ENCODE measurements at regions not wholly inside any gene's neighbourhood (a gene's known extent, or its start where the extent isn't known, plus 50 kb on each side); places are given as distances from the start of the nearest gene placed in this dataset.

- H3K4me1 Mint-ChIP-seq (ENCODE audit: low read depth, unreplicated experiment), result peaks cover 45% of the 10 kb centered on the region
- BruUV-seq (replicated peaks), result no TSS peak
- H3K36me3 Mint-ChIP-seq (ENCODE audit: insufficient read depth, unreplicated experiment), result peaks cover 10% of the 10 kb centered on the region
- H3K27ac Mint-ChIP-seq (ENCODE audit: unreplicated experiment), result peak overlapping the region; percentile 92
- H3K4me3 Mint-ChIP-seq (ENCODE audit: low read depth, unreplicated experiment), result peak overlapping the region; percentile 48
- H3K9me3 Mint-ChIP-seq (ENCODE audit: low read depth, unreplicated experiment), result peaks cover 9% of the 10 kb centered on the region
- TF ChIP-seq CTCF (IDR thresholded peaks at IDR 0.05; ENCODE audit: unreplicated experiment), result no peak
- peak; percentile 75 for DNase-seq
- H3K27me3 Mint-ChIP-seq (ENCODE audit: unreplicated experiment), result no peaks in the 10 kb centered on the region
- CTCF ChIA-PET, result interaction anchor here (0.6 to 1.0 kb wide), 3 partner anchors 47 to 94 kb away, joined by 3 read pairs; no protein-coding TSS in a partner anchor
- intact Hi-C loops (cut with micrococcal nuclease; ENCODE audit: unreplicated experiment), result loop anchor here (2.0 to 10.0 kb wide), 4 partner anchors 70 to 186 kb away; partner anchors contain the start of gene MTCL1
These were observed 185.7 kb downstream of the MTCL1 start for GRCh38 chr18:8890957-8891464.

GRCh38 chr18:8893221-8893620 lies 187.9 kb downstream of the MTCL1 start:
- CTCF ChIA-PET, result no interaction called here
- no peak for DNase-seq
- Mint-ChIP-seq H3K27ac (ENCODE audit: unreplicated experiment) (no peak overlapping the region), H3K36me3 (ENCODE audit: insufficient read depth, unreplicated experiment) (peaks cover 10% of the 10 kb centered on the region), H3K27me3 (ENCODE audit: unreplicated experiment) (no peaks in the 10 kb centered on the region), H3K9me3 (ENCODE audit: low read depth, unreplicated experiment) (peaks cover 5% of the 10 kb centered on the region), H3K4me1 (ENCODE audit: low read depth, unreplicated experiment) (peaks cover 44% of the 10 kb centered on the region), H3K4me3 (ENCODE audit: low read depth, unreplicated experiment) (no peak overlapping the region)
- no TSS peak for BruUV-seq (replicated peaks)
- TF ChIP-seq CTCF (IDR thresholded peaks at IDR 0.05; ENCODE audit: unreplicated experiment), result no peak
- intact Hi-C loops (cut with micrococcal nuclease; ENCODE audit: unreplicated experiment), result loop anchor here (5.0 to 10.0 kb wide), 3 partner anchors 89 to 188 kb away; partner anchors contain the start of gene MTCL1

GRCh38 chr18:8893628-8894231 lies 188.4 kb downstream of the MTCL1 start:
- CTCF ChIA-PET, result no interaction called here
- intact Hi-C loops (cut with micrococcal nuclease; ENCODE audit: unreplicated experiment), result loop anchor here (5.0 to 10.0 kb wide), 3 partner anchors 89 to 189 kb away; partner anchors contain the start of gene MTCL1
- no peak overlapping the region for H3K4me3 Mint-ChIP-seq (ENCODE audit: low read depth, unreplicated experiment)
- peaks cover 10% of the 10 kb centered on the region for H3K36me3 Mint-ChIP-seq (ENCODE audit: insufficient read depth, unreplicated experiment)
- H3K9me3 Mint-ChIP-seq (ENCODE audit: low read depth, unreplicated experiment), result peaks cover 2% of the 10 kb centered on the region
- H3K27ac Mint-ChIP-seq (ENCODE audit: unreplicated experiment), result no peak overlapping the region
- BruUV-seq (replicated peaks), result no TSS peak
- no peak for TF ChIP-seq CTCF (IDR thresholded peaks at IDR 0.05; ENCODE audit: unreplicated experiment)
- no peaks in the 10 kb centered on the region for H3K27me3 Mint-ChIP-seq (ENCODE audit: unreplicated experiment)
- DNase-seq, result no peak
- H3K4me1 Mint-ChIP-seq (ENCODE audit: low read depth, unreplicated experiment), result peaks cover 39% of the 10 kb centered on the region

GRCh38 chr18:8894823-8895222 lies 189.5 kb downstream of the MTCL1 start:
- no TSS peak for BruUV-seq (replicated peaks)
- CTCF ChIA-PET, result no interaction called here
- Mint-ChIP-seq H3K27me3 (ENCODE audit: unreplicated experiment) (no peaks in the 10 kb centered on the region), H3K4me1 (ENCODE audit: low read depth, unreplicated experiment) (peaks cover 35% of the 10 kb centered on the region), H3K27ac (ENCODE audit: unreplicated experiment) (no peak overlapping the region), H3K9me3 (ENCODE audit: low read depth, unreplicated experiment) (no peaks in the 10 kb centered on the region), H3K4me3 (ENCODE audit: low read depth, unreplicated experiment) (no peak overlapping the region), H3K36me3 (ENCODE audit: insufficient read depth, unreplicated experiment) (peaks cover 10% of the 10 kb centered on the region)
- no peak for TF ChIP-seq CTCF (IDR thresholded peaks at IDR 0.05; ENCODE audit: unreplicated experiment)
- intact Hi-C loops (cut with micrococcal nuclease; ENCODE audit: unreplicated experiment), result loop anchor here (5.0 to 10.0 kb wide), 3 partner anchors 87 to 190 kb away; partner anchors contain the start of gene MTCL1
- DNase-seq, result no peak

Data from Calu3 (cell line).